Stimulated activated CD4-positive, alpha-beta T cell treated with anti-CD3 and anti-CD28 coated beads, Interleukin-2, amount 100 ng/mL, for 4 hours (primary cell): ENCODE measurements at regions not wholly inside any gene's neighbourhood (a gene's known extent, or its start where the extent isn't known, plus 50 kb on each side); places are given as distances from the start of the nearest gene placed in this dataset.

ENCODE experiments used
- DNase-seq: peaks from one replicate; pipeline ENCODE4 v3.0.0-alpha.2; 2020; ENCODE audit warnings: low read depth

DNA sequence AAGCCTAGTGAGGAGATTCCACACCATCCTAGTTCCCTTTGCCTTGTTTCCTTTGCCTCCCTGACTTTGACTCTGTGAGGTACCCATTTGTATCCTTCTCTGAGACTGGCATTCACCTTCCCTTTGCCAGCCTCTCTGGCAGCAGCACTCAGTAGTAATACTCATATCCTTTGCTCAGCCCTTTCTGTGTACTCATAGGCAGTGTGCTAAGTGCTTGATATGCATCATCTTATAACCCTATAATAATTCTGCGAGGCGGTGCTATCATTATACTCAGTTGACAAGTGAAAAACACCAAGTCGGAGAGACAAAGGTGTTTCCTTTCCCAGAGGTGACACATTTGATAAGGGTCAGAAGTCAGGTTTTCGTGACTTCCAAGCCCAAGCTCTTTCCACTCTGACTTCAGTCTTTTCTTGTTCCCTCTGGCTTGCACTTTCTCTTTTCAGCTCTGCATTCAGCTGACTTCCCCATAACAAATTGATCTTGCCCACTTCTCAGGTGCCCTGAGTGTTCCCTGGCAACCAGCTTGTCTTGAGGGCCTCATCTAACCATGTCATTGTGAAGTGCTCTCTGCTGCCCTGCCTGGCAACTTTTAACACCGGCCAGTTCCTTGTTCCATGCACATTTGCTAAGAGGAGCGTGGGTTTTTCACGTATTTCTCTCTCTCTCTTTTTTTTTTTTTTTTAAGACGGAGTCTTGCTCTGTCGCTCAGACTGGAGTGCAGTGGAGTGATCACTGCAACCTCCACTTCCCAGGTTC, 94.5 kb upstream of the UPP2 start:
- DNase-seq: no peak

DNA sequence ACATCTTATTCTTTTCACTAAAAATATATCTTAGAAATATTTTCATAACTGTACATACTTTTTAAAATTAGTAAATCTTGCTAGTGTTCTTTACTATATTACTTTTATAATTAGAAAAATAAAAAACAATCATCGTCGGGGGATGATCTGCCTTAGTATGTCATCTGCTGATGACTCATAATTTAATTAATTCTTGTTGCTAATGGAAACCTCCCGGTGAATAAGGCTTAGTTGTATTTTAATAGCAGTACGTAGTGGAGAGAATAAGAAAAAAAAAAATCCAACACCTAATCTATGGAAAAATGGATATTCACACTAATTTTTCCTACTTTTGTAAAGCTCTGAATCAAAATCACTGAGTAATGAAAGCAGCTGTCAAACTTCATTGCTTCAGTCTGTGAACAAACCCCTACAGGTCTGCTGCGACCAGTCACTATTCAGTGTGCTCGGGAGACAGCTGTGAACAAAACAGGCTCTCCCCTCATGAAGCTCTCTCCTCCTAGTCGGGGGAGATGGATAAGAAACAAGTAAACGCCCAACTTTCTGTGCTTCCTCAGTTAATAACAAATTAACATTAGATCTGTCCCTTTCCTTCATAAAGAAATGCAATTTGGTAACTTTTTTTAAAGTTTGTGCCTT, 97.4 kb upstream of the UPP2 start:
- DNase-seq: no peak

DNA sequence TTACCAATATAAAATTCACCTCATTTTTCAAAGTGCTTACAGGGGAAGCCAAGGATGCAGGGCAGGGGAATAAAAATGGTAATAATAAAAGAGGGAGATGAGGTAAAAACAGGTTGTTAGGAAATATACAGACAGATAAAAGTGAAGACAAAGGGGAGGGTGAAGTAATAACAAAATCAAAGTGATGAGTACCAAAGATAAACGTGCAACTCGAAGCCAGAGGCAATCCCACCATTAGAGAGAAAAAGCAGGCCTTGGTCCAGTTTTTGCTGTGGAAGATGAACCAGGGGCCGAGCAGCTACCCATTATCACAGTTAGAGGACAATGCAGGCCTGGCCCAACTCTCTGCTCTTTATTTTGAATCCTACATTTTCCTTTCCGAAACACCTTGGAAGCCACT, 99.6 kb upstream of the UPP2 start:
- no peak for DNase-seq

DNA sequence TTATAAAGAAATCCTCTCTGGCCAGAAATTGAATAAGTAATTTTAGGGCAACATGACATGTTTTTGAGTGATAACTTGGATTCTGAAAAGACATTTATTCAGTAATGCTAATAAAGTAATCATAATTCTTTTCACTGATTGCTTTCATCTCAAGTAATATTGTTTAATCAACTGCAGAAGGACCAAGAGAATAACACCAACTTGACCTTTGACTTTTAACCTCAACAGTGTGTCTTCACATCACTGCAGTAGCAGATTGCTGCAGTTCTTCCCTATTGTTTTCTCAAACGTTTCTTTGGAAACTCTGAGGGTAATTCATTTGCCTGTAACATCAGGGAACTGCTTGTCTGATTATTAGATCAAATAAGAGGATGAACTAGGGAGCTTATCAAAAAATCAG, 104.9 kb upstream of the UPP2 start:
- no peak for DNase-seq

DNA sequence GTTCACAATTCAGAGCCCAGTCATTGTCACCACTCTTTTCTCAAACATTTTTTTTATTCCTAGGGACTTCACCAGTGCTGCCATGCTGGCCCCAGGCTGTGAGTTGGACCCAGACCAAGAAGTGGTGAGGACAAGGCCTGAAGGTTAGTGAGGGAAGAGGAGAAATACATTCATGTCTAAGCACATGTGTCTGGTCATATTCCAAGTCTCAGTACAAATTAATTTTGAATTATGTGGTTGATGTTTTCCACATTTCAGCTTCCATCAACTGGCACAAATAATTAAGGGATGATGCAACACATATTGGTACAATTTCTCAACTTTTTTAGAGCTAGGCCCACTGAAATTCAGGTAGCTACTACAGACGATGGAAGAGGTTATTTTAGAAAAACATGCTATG, 106.6 kb upstream of the UPP2 start:
- DNase-seq: no peak

DNA sequence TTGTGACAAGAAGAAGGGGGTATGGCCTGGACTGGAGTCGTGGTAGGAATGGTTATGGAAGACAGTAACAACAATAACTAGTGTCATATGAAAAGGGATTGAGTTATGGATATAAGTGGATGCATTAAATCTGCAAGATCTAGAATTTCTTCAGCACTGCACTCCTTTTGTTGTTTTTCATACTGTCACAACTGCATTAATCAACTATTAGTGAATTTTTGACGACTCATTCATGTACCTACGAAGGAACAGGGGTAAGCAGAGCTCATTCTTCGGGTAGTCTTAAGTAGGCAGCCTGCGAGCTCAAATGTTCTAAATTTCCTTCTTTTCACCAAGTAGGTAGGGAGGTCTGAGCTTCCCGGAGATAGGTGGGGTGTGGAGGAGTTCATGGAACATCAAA, 109.7 kb upstream of the UPP2 start:
- DNase-seq: no peak

DNA sequence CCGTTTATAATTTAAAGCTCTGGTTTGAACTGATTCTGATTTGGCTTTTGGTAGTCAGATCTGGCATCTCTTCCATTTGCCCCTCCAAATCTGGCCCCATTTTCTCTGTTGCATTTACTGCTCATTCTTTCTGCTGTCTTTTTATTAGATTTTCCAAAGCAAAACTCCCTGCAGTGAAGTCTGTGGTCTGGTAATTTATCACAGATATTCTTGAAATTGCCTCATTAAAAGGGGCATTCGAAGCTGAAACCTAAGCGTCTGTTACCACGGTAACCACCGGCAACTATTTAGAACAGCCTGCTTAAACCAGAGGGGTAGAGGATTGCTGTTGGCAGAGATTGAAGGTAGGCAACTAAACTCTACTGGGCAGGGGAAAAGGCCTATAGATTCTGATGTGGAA, 111.5 kb upstream of the UPP2 start:
- no peak for DNase-seq

DNA sequence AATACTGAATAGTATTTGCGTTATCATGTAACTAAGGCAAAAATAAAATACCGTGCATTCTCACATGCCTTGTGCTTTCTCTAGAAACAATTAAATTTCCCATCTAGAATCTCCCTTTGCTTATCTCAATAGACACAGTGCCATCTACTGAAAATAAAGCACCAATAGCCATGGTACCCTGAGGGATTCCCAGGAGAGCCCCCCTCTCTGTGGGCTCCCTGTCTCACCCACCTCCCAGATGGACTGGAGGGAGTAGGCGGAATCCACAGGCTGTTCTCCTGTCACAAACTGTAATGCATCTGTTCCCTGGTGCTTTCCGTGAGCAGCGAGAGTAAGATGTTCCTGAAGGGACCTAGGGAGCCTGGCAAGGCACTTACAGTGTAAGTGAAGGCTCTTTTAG, 112.4 kb upstream of the UPP2 start:
- no peak for DNase-seq

DNA sequence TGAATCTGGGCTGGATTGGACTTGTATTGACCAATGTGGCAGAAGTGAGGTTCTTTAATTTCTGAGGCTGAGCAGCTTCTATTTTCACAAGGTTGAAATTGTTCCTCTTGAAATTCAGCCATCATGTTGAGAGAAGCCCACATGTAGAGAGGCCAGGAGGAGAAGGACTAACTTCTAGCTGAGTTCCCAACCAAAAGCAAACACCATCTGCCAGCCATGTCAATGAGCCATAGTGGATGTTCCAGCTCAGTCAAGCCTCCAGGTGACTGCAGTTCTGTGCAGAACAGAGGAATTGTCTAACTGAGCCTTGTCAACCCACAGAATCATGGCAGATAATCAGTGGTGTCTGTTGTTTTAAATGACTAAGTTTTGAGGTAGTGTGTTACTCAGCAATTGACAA, 110.6 kb upstream of the ACVR1 start:
- no peak for DNase-seq

DNA sequence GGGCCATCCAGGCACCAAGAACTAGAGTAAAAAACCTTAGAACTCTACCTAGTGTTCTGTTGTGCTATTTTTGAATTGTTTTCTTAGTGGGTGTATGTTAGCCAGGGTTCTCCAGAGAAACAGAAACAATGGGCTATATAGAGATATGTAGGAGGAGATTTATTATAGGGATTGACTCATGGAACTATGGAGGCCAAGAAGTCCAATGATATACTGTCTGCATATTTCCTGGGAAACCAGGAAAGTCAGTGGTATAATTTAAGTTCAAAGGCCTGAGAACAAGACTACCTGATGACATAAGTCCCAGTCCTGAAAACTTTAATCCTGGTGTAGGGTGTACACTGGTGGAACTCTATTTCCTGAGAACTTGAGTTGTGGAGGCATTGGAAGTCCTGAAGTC, 108.7 kb upstream of the ACVR1 start:
- no peak for DNase-seq

DNA sequence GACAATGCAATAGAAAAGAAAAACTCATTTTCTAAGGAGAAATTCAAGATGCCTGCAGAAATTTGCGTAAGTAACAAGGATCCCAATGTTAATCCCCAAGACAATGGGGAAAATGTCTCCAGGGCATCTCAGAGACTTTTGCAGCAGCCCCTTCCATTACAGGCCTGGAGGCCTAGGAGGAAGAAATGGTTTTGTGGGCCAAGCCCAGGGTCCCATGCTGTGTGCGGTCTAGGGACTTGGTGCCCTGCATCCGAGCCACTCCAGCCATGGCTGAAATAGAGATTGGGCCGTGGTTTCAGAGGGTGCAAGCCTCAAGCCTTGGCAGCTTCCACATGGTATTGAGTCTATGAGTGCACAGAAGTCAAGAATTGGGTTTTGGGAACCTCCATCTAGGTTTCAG, 103.9 kb upstream of the ACVR1 start:
- DNase-seq: no peak

DNA sequence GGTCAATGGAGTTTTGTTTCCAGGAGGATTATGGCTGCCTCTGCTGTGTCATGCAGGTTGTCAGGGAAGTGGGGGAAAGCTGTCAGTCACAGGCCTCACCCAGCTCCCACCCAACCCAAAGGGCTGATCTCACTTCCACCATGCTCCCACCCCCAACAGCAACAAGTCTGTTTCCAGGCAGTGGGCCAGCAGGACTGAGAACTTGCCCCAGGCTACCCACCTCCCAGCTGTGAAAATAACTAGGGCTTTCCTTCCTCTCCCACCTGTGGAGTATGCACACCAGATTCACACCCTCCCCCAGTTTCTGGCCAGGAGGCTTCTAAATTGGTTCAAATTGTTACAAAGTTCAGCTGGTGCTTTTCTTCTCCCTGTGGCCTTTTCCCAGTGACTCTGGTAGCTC, 95.6 kb upstream of the ACVR1 start:
- DNase-seq: no peak

DNA sequence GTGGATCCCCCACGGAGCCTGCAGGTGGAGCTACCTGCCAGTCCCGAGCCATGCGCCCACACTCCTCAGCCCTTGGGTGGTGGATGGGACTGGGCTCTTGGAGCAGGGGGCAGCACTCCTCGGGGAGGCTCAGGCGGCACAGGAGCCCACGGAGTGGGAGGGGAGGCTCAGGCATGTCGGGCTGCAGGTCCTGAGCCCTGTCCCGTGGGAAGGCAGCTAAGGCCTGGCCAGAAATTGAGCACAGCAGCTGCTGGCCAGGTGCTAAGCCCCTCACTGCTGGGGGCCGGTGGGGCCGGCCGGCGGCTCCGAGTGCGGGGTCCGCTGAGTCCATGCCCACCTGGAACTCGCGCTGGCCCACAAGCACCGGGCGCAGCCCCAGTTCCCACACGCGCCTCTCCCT, 91.7 kb upstream of the ACVR1 start:
- DNase-seq: no peak

DNA sequence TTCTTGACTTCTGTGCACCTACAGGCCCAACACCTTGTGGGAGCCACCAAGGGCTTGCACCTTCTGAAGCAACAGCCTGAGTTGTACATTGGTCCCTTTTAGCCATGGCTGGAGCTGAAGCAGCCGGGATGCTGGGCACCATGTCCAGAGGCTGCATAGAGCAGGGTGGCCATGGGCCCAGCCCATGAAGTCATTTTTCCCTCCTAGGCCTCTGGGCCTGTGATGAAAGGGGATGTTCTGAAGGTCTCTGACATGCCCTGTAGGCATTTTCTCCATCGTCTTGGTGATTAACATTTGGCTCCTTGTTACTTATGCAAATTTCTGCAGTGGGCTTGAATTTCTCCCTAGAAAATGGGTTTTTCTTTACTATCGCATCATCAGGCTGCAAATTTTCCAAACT, 83.1 kb upstream of the ACVR1 start:
- DNase-seq: no peak

DNA sequence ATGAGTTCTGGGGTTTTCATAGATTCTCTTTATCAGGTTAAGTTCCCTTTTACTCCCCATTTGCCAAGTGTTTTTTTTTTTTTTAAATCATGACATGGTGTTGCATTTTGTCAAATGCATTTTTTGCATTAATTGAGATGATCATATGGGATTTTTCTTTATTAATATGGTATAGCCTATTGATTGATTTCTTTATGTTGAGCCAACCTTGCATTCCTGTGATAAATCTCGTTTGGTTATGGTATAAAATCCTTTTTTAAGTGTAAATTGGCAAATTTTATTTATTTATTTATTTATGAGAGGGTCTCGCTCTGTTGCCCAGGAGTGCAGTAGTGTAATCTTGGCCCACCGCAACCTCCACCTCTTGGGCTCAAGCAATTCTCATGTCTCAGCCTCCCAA, 81.5 kb upstream of the ACVR1 start:
- no peak for DNase-seq

DNA sequence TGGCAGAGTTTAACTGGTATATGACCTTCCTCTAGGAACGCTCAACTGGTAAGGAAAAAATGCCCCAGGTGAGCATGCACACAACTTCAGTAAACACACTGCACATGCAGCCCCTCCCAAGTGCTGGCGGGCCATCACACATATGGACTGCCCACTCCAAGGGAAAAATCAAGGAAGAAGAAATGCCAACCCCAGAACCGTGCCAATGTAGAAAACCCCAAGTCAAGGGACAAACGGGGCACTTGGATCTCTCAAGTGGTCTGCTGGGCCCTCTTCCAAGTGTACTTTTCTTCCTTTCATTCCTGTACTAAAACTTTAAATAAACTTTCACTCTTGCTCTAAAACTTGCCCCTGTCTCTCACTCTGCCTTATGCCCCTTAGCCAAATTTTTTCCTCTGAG, 76.4 kb upstream of the ACVR1 start:
- DNase-seq: no peak

DNA sequence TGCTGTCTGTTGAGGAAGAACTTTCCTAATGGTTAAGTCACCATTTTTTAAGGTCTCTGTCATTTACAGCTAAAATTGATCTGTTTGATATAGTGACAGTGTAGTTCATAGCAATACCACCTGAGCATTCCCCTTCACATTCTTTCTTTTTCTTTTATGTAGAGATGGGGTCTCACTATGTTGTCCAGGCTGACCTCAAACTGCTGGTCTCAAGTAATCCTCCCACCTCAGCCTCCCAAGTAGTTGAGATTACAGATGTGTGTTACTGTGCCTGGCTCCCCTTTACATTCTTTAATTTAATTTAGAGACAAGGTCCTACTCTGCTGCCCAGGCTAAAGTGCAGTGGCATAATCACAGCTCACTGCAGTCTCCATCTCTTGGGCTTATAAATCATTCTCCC, 72.7 kb upstream of the ACVR1 start:
- DNase-seq: no peak

DNA sequence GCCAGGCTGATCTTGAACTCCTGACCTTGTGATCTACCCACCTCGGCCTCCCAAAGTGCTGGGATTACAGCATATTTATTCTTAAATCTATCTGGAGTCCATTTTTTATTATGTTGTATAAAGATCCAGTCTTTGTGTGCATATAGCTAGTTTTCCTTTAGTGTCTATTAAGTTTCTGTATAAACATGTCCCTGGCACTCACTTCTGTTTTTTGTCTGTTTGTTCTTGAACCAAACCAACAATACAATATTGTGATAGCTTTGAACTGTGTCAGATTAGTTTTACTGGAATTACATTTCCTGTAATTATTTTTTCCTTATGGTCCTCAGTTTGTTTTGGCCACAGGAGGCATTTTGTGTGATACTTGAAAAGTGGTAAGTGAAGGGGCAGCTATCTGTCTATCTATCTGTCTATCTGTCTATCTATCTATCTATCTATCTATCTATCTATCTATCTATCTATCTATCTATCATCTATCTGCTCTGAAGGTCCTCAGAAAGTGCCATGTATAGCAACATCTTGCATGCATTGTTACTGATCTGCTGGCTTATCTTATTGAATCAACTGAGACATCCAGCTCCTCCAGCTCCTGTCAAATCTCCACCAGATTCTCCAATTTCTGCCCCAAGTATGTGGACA, 70.9 kb upstream of the ACVR1 start:
- DNase-seq: no peak

DNA sequence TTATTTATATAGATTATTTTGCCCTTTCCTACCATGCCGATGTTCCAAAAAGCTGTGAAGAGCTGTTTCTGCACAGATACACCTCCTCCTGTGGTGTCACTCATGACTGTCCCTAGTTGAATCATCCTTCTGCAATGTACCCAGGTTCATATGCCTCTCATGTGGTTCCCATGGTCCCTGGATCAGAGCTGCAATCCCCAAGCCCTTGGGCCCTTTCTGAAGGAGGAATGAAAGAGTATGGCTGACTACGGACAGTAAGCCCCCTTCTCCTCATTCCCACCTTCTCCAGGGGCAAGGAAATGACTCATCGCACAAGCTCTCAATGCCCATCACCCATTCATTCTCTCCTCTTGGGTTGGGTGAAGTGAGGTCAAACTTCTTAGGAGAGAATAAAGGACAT, 63.9 kb upstream of the ACVR1 start:
- DNase-seq: no peak

DNA sequence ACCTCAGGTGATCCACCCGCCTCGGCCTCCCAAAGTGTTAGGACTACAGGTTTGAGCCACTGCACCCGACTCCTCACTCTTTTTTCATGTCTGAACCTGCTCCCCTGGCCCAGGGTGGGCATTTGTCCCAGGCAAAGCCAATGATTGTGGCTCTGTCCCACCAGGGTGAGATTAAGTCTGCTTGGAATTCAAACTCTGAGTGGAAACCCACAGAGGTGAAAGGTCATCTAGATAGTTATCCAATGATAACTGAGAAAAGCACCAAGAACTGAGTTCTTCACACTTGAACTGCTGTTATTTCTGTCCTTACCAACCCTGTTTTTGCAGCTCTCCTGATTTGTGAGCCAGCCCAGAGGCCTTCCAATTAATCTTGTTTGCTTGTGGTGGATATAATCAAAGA, 62.4 kb upstream of the ACVR1 start:
- DNase-seq: no peak

DNA sequence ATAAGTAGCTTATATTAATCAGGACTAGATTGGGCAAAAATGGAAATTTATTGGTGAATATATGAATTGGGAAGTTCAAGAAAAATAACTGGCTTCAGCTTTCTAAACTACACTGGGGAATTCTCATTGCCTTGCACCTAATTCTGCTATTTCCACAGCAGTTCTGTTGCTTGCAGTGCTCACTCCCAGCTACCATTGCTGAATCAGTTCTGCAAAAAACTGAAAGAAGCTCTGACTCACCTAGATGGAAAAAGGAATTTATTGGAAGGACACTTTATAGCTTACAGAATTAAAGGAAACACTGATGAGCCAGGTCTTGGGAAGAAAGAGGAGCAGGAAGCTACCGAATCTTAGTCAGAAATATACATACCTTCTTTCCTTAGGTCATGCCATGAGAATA, 60.3 kb upstream of the ACVR1 start:
- no peak for DNase-seq

DNA sequence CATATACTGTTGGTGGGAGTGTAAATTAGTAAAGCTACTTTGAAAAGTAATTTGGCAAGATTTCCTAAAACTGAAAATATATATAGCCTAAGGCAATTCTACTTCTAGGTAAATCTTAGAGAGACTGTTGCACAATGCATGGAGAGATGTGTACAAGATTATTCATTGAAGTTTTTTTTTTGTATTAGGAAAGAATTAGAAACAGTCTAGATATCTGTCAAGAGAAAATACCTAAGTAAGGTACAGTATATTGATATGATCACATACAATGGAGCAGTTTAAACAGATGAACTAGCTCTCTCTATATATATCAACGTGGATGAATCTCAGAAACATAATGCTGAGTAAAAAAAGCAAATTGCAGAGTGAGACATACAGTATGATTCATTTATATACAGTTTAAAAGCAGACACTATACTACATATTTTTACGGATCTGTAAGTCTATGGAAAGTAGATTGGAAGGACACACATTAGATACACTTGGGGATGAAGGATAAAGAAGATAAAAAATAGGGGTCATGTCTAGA, 59.3 kb upstream of the ACVR1 start:
- no peak for DNase-seq

DNA sequence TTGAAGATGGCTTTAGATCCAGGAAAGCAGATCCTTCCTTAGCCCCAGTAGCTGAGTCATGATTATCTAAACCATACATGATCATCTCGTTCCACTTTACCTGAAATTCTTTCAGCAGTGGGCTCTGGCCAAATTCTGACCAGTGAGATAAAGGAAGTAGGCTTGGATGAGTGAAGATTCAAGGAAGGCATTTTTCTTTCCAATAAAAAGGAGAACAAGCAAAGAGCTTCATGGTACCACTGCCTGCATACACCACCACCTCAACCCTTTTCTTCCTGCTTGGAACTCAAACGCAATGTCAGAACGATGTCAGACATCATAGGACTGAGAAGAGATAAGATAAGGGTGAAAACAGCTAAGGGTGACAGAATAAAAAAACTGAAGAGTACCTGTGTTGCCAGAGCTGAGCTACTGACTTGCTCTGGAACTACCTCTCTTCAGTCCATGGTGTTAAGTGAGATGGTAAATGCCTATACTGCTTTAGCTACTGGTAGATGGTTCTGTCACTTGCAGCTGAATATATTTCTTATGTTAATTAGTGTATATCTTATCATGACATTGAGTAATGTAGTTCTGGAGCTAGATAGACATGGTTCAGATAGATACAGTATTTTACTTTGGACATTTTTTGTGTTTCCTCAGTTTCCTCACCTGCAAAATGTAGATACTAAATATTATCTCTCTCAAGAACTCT, 58.7 kb upstream of the ACVR1 start:
- no peak for DNase-seq
